K562 (cell line): ENCODE measurements at regions not wholly inside any gene's neighbourhood (a gene's known extent, or its start where the extent isn't known, plus 50 kb on each side); places are given as distances from the start of the nearest gene placed in this dataset.

Experiments
- E2F5 ChIP-seq: sonication (generic); formaldehyde crosslinking; IDR thresholded peaks from 2 replicates; pipeline ENCODE4 v1.8.0; 2022; ENCODE audit warnings: mild to moderate bottlenecking, missing genetic modification reagents
- POLR2A ChIP-seq: fragments of 450-650 bp; conservative IDR thresholded peaks from 2 replicates; pipeline ENCODE4 v1.6.1; 2016
- SP2 ChIP-seq: IDR thresholded peaks from 2 replicates; pipeline ENCODE4 v1.6.1; 2011; ENCODE audit warnings: mild to moderate bottlenecking, low read depth, low read length, moderate library complexity; ENCODE audit not compliant: poor library complexity, severe bottlenecking; ENCODE audit errors: extremely low read depth
- U2AF2 ChIP-seq: fragments of 200-400 bp; formaldehyde crosslinking; optimal IDR thresholded peaks from 2 replicates; pipeline ENCODE3; 2017; ENCODE audit warnings: low read depth, mild to moderate bottlenecking, low read length

GRCh38 chr6:14720411-14721102 lies 525.3 kb upstream of the JARID2 start:
- no peak for TF ChIP-seq U2AF2
- TF ChIP-seq POLR2A = no peak
- no peak for TF ChIP-seq SP2
- no peak for TF ChIP-seq E2F5 (CRISPR knock-in tag)
